Erythroblast (primary cell): ENCODE measurements at regions not wholly inside any gene's neighbourhood (a gene's known extent, or its start where the extent isn't known, plus 50 kb on each side); places are given as distances from the start of the nearest gene placed in this dataset.
"Not testable (repeated sequence)": the region's sequence is repeated elsewhere in the genome, so short reads cannot be mapped to it uniquely, and the experiment has no call there.

ENCODE experiments used
- DNase-seq, 2 experiments: peaks; one replicate each; lab custom pipeline; 2025; lab: John Stamatoyannopoulos, UW
- GATA1 ChIP-seq: IDR thresholded peaks from 2 replicates; pipeline ENCODE4 v1.6.1; 2011; ENCODE audit warnings: low read depth, mild to moderate bottlenecking, control low read depth, low read length, moderate library complexity
- POLR2A ChIP-seq: IDR thresholded peaks from 2 replicates; pipeline ENCODE4 v1.6.1; 2011; ENCODE audit warnings: mild to moderate bottlenecking, low read length

DNA sequence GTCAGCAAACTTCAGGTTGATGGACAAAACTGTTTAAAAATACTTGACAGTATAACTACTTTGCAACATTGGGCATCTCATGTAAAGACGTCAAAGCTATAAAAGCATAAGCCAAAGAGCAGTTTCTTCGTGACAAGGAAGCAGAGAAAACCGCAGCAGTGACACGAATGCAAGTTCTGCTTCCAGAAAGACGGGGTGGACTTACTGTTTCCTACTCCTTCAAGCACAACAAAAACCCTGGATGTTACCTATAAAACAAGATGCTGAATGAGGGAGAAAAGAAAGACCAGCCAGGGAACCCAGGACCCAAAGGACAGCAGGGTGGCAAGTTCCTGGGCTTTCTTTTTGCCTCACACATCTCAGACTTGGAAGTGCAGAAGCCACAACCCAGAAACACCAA, 98.0 kb downstream of the DLL1 start:
- TF ChIP-seq GATA1 (no peak), POLR2A (no peak)
- DNase-seq = no peak

DNA sequence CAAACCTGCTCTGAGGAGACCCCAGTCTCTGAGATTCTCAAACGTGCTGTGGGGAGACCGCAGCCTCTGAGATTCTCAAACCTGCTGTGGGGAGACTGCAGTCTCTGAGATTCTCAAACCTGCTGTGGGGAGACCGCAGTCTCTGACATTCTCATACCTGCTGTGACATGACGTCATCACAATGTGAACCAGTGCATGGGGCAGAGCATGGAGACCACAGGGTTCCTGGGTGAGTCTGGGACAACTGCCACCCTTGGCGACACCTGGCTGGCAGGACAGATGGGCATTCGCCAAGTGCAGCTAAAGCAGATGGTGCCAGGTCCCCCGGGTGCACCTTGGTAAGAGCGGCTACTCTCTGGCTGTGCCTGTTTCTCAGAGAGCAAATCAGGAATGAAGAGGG, 98.8 kb downstream of the DLL1 start:
- DNase-seq = not testable (repeated sequence)

DNA sequence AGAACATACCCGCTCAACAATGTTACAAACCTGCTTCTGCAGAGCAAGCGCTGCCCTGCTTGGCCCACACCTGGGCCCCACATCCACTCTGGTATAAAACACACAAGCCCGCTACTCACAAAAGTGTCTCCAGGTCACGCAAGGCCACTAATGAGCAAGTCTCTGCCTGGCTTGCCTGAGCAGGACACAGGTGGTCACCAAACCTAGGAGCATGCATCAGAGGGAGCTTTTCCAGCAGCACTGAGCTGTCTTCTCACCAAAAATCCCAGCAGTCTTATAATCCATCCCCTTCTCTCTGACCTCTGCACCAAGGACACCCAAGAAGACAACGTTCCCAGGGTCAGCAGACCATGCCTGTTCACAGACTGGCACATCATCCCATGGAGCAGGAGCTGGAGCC, 100.8 kb downstream of the DLL1 start:
- DNase-seq = no peak
- TF ChIP-seq GATA1 = no peak
- TF ChIP-seq POLR2A = no peak

DNA sequence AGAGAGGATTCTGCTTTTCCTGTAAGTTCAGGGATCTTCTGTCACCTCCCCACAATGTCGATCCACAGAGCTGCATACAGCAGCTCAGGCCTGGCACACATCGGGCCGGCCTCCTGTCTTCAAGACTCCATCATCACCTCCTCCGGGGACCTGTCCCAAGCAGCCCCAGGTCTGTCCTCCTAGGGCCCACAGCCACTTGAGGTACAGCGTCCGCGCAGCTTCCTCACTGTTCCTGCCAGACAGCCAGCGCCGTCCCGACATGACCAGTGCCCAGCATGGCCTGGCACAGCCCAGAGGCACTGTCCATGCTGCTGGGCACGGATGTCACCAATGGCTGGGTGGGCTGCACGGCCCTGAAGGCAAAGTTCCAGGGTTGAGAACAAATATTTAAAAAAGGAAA, 101.6 kb downstream of the DLL1 start:
- no peak for DNase-seq
- no peak for TF ChIP-seq POLR2A

DNA sequence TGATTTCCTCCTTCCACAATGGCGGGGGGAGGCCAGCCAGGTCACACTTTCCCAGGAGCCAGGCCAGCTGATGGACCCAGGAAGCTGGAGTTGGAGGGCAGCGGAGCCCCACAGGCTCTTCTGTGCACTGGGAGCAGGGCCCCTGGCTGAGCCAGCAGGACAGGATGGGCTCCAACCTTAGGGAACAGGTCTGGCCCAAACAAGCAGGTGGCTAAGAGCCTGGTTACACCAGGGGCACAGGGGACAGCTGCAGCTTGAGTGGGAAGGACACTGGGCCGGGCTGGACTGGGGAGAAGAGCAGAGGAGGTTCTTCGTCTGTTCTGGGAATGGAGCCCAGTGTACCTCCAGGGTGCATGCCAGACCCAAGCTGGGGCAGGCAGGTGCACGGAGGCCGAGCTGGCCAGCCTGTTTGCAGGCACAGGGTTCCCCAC, 102.3 kb downstream of the DLL1 start:
- TF ChIP-seq POLR2A (no peak), GATA1 (no peak)
- DNase-seq = no peak

DNA sequence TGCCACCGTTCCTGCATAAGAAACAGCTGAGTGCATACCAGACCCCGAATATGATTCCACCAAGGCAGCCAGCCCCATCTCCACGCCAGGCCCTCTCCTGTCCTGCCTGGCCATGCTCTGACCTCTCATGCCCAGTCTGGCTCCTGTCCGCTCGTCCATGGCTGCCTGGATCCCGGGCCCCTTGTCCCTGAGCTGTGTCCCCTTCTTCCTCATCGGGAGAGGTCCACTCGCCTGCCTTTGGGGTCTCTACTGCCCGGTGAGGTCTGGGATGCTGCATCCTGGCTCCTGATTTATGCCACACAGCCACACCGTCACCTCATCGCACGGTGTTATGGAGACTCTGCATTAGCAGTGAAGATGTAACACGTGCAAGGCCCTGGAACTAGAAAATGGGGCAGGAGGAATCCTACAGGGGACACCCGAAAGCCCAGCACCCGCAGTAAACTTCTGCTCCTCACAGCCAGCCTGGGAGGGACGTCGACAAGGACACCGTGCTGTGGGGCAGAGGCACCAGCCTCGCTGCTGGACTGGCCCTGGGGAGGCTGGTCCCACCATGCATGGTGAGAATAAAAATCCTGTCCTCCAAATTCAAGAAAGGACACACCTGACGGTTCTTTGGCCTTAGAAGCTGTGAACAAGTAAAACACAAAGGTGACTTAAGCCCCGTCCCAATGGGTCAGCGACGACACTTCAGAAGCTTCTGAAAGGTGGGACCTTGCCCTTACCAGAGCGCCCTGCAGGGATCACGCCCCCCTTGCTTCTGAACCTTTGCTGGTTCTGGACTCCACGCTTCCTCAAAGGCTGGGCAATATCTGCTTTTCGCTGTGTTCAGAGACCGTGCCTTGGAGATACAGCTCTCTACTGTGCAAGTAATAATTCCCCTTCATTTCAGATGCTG, 103.0 kb downstream of the DLL1 start:
- no peak for DNase-seq
- no peak for TF ChIP-seq GATA1
- no peak for TF ChIP-seq POLR2A

DNA sequence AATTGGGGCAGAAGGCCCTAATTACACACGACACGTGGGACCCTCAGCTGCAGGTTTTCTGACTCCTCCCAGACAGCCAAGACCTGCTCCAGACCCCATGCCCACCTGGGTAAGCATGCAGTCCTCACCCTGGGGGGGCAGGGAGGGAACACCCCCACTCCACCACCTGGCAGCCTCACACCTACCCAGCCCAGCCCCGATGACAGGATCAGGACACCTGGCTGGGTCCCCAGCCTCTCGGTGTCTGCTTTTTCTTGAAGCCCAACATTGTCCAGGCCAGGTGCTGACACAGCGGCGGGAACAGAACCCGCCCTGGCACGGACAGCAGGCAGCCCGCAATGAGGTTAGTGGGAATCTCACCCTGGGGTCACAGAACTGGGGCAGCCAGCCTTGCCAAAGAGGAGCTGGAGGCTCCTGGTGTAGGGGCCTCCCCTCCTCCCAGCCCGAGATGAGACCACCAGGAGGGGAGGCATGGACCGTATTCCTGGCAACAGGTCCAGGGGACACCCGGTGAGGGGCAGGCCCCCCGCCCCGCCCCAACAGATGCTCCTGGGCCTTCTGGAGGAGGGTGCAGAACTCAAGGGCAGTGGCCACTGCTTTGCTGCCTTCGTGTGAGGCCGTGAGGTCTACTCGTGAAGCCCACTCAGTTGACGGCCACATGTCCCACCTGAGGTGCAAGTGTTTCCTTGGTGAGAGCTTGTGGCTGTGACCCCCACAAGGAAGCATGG, 103.8 kb downstream of the DLL1 start:
- DNase-seq = no peak
- TF ChIP-seq GATA1 (no peak), POLR2A (no peak)

DNA sequence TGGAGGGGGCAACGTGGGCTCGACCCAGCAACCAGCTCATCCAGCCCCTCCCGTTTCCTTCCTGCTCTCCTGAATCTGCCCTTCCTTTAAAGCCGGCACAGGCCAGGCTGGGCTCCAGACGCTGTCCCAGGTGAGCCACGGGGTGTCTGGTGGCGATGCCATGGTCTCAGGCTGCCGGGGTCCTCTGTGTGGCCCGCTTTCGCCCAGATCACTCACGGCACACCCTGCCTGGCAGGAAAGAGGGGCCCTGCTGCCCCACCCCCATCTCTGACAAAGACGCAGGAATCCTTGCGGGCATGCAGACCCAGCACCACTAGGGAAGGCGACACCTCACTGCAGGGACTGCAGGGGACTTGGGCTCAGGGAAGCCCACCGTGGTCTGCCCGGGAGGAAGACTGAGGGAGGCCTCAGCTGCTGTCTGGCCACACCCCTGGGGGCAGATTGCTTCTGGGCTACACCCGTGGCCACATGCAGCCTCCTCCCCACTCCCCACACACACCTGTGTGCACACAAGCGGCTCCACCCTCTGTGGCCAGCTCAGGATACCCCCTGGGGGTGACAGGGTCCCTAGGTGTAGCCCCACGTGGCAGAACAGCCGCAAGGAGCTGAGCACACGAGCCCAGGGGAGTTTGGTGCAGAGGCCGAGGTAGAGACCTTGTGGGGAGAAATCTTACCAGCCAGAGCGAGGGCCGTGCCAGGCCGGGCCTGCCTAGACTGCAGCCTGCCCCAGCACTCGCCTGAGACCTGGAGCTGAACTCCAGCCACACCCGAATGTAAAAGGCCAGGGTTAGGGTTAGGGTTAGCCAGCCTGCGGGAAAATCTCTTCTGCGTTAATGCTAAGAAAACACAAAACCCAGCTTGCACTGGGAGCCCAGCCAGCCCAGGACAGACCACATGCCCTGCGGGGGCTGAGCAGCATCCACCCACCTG, 104.6 kb downstream of the DLL1 start:
- TF ChIP-seq POLR2A (no peak), GATA1 (no peak)
- DNase-seq = no peak

DNA sequence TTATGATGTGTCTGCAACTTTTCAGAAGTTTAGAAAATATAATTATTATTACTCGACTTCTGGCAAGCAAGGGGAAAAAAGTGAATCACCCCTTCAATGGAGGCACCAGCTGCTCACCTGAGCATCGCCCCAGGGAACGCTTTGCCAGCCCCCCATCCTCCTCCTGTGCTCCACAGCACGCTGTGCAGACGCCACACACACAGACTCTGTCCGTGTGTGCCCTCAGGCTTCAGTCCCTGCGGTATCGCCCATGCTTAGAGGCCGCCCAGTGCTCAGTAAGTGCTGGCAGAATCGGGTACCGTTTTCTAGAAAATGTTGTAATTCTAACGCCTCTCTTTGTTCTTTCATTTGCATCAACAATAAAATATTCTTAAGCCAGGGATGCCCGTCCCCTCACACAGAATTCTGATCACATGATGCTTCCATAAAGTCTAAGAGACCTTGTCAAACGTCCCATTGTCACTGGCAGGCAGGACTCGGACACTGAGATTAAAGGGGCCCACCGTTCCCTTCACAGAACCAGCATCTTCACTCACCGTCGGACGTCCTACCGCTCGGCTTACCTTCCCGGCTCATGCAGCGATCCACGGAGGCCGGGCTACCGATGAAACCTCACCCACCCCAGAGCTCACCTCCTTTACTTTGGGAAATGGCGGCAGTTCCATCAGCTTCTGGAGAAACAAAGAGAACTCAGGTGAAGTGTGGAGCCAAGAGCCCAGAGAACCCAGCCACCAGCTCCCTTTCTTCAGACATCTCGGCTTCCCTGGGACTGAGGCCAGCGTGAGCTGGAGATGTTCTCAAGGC, 105.5 kb downstream of the DLL1 start:
- TF ChIP-seq GATA1 = no peak
- no peak for TF ChIP-seq POLR2A
- no peak for DNase-seq

DNA sequence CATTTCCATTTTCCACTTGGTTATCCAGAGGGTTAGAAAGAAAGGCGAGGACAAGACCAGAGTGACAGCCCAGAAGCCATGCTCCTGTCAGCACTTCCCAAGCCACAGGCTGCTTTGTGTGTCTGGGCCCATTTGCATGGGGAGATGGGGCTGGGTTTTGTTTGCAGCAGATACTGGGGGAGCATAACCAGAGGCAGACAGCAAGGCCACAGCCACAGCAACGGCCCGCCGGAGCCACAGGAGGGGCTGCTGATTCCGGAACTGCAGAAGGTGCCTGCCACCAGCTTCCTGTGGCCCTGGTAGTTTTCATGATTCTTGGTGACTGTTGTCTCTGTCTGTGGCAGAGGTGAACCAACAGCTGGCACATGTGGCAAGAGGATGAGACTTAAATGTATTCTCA, 106.6 kb downstream of the DLL1 start:
- TF ChIP-seq GATA1 = no peak
- no peak for TF ChIP-seq POLR2A
- DNase-seq = no peak

DNA sequence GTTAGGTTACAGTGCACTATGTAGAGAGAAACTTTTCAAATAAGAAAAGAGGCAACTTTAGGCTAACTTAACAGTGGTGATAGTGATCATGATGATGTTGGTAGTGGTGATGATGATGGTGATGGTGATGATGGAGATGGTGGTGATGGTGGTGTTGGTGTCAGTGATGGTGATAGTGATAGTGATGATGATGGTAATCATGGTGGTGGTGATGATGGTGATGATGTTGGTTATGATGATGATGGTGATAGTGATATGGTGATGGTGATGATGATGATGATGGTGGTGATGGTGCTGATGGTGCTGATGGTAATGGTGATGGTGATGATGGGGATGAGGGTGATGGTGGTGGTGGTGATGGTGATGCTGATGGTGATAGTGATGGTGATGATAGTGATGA, 107.4 kb downstream of the DLL1 start:
- TF ChIP-seq POLR2A (no peak), GATA1 (no peak)
- DNase-seq = no peak

DNA sequence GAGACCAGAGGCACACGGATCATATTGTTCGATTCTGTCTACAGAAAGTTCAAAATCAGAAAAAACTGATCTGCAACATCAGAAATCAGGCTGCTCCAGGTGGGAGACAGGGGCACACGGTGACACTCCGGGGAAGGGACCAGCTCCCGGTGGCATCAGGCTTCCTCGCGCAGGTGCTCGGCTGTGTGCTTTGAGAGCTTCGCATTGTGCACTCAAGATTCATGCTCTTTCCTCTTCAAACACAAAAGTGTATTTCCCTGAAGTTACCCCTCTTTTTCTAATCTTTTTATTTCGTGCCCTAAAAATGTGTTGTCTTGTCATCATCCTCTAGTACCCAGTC, 108.1 kb downstream of the DLL1 start:
- DNase-seq = no peak
- no peak for TF ChIP-seq GATA1
- TF ChIP-seq POLR2A = no peak
